PC-9 (cell line): ENCODE measurements at regions not wholly inside any gene's neighbourhood (a gene's known extent, or its start where the extent isn't known, plus 50 kb on each side); places are given as distances from the start of the nearest gene placed in this dataset.

ENCODE experiments used
- BruUV-seq: library from RNA; stranded (reverse); fragments of 400-500 nt; replicated peaks from 2 replicates; lab custom pipeline; 2021; lab: Mats Ljungman, UMichigan
- CTCF ChIA-PET: fragments of 300-600 bp; sonication (Branson Sonifier 250); formaldehyde crosslinking; loops from one replicate; lab custom pipeline; 2022; ENCODE audit warnings: antibody characterized with exemption; lab: Charles Lee
- POLR2A ChIA-PET: fragments of 300-600 bp; sonication (Branson Sonifier 250); formaldehyde crosslinking; loops from one replicate; lab custom pipeline; 2022; ENCODE audit warnings: antibody characterized with exemption; ENCODE audit not compliant: unreplicated experiment; lab: Charles Lee
- DNase-seq, 2 experiments: peaks; one replicate each; pipeline versions ENCODE4 v3.0.0 to v3.0.0-alpha.2; 2015 to 2022; ENCODE audit warnings: mixed read lengths in 1 of 2
- H2AFZ ChIP-seq: fragments of 200-600 bp; sonication (generic); 2 replicates; pipeline ENCODE4 v1.8.1; 2017; ENCODE audit warnings: antibody characterized with exemption
- H3F3A ChIP-seq: fragments of 200-600 bp; sonication (generic); 2 replicates; pipeline ENCODE4 v1.8.1; 2017; ENCODE audit warnings: antibody characterized with exemption, mild to moderate bottlenecking, low read depth; ENCODE audit not compliant: insufficient read depth
- H3K27ac ChIP-seq: fragments of 200-600 bp; sonication (generic); 2 replicates; pipeline ENCODE4 v1.6.1; 2016; ENCODE audit warnings: mixed run types
- H3K27me3 ChIP-seq: fragments of 200-600 bp; sonication (generic); 2 replicates; pipeline ENCODE4 v1.6.1; 2016; ENCODE audit warnings: low read depth, mixed run types; ENCODE audit not compliant: insufficient read depth
- H3K36me3 ChIP-seq: fragments of 200-600 bp; sonication (generic); 2 replicates; pipeline ENCODE4 v1.6.1; 2016; ENCODE audit warnings: low read depth, mixed run types
- H3K4me1 ChIP-seq: fragments of 200-600 bp; sonication (generic); replicated peaks from 2 replicates; pipeline ENCODE4 v1.6.1; 2016; ENCODE audit warnings: mixed run types; ENCODE audit not compliant: insufficient read depth
- H3K4me2 ChIP-seq: fragments of 200-600 bp; sonication (generic); 2 replicates; pipeline ENCODE4 v1.6.1; 2017; ENCODE audit warnings: mixed run types
- H3K4me3 ChIP-seq: fragments of 200-600 bp; sonication (generic); 2 replicates; pipeline ENCODE4 v1.6.1; 2016; ENCODE audit warnings: mixed run types
- H3K79me2 ChIP-seq: fragments of 200-600 bp; sonication (generic); 2 replicates; pipeline ENCODE4 v1.6.1; 2017; ENCODE audit warnings: low read depth, mixed run types
- H3K9me2 ChIP-seq: fragments of 200-600 bp; sonication (generic); 2 replicates; pipeline ENCODE4 v1.8.1; 2017; ENCODE audit warnings: mild to moderate bottlenecking; ENCODE audit not compliant: insufficient read depth
- H3K9me3 ChIP-seq: fragments of 200-600 bp; sonication (generic); 2 replicates; pipeline ENCODE4 v1.8.1; 2016; ENCODE audit warnings: low read depth; ENCODE audit not compliant: insufficient read depth
- H4K20me1 ChIP-seq: fragments of 200-600 bp; sonication (generic); 2 replicates; pipeline ENCODE4 v1.8.1; 2017; ENCODE audit not compliant: insufficient read depth
- CTCF ChIP-seq: fragments of 200-600 bp; sonication (generic); conservative IDR thresholded peaks from 2 replicates; pipeline ENCODE4 v1.6.1; 2017; ENCODE audit warnings: mixed run types, antibody characterized with exemption, mild to moderate bottlenecking, moderate library complexity
- EZH2 ChIP-seq: fragments of 200-600 bp; sonication (generic); IDR thresholded peaks from 2 replicates; pipeline ENCODE4 v1.8.0; 2017; ENCODE audit warnings: antibody characterized with exemption, low read depth
- intact Hi-C: fragments of 100-400 bp; cut with micrococcal nuclease; formaldehyde crosslinking; loops from one replicate; pipeline ENCODE4 v1.10.0; 2022; ENCODE audit not compliant: unreplicated experiment

- TF ChIP-seq EZH2 (no peak), CTCF (no peak)
- POLR2A ChIA-PET, result no interaction called here
- Histone ChIP-seq H3K4me3 (no peak overlapping the region), H2AFZ (no peak overlapping the region), H3K27ac (no peak overlapping the region), H3K9me3 (no peaks in the 10 kb centered on the region), H3K36me3 (no peaks in the 10 kb centered on the region), H3K79me2 (no peaks in the 10 kb centered on the region), H3K27me3 (peaks cover 83% of the 10 kb centered on the region), H3F3A (no peaks in the 10 kb centered on the region), H3K4me2 (no peak overlapping the region), H3K4me1 (no peaks in the 10 kb centered on the region), H3K9me2 (no peaks in the 10 kb centered on the region), H4K20me1 (no peaks in the 10 kb centered on the region; the same call in 1 of the 2 replicates)
- intact Hi-C loops, result no loop called here
- CTCF ChIA-PET, result no interaction called here
- BruUV-seq, result no TSS peak
- no peak for DNase-seq
Measured at GRCh38 chr18:78873926-78874500, 105.6 kb upstream of the SALL3 start.

GRCh38 chr18:78875016-78875777 is 104.4 kb upstream of the SALL3 start:
- Histone ChIP-seq H3K27me3 (peaks cover 74% of the 10 kb centered on the region), H3K36me3 (no peaks in the 10 kb centered on the region), H3K9me2 (no peaks in the 10 kb centered on the region), H2AFZ (no peak overlapping the region), H3K79me2 (no peaks in the 10 kb centered on the region), H3K9me3 (no peaks in the 10 kb centered on the region), H3K4me1 (no peaks in the 10 kb centered on the region), H4K20me1 (no peaks in the 10 kb centered on the region; the same call in 1 of the 2 replicates), H3F3A (no peaks in the 10 kb centered on the region), H3K4me2 (no peak overlapping the region), H3K27ac (no peak overlapping the region), H3K4me3 (no peak overlapping the region)
- DNase-seq, result peak in 1 of 2 experiments; percentile 5
- TF ChIP-seq EZH2 (no peak), CTCF (peak; percentile 62)
- CTCF ChIA-PET, result interaction anchor here (0.7 kb wide), 1 partner anchor 339 kb away, joined by 23 read pairs; no protein-coding TSS in a partner anchor
- POLR2A ChIA-PET, result no interaction called here
- BruUV-seq, result no TSS peak
- intact Hi-C loops, result no loop called here

GRCh38 chr18:78875778-78876650 is 103.6 kb upstream of the SALL3 start:
- Histone ChIP-seq H3K4me3 (no peak overlapping the region), H3K9me2 (no peaks in the 10 kb centered on the region), H3K4me1 (no peaks in the 10 kb centered on the region), H4K20me1 (no peaks in the 10 kb centered on the region; the same call in 1 of the 2 replicates), H3K27me3 (peaks cover 69% of the 10 kb centered on the region), H3K36me3 (no peaks in the 10 kb centered on the region), H3K9me3 (no peaks in the 10 kb centered on the region), H3K4me2 (no peak overlapping the region), H3K27ac (no peak overlapping the region), H3F3A (no peaks in the 10 kb centered on the region), H2AFZ (no peak overlapping the region), H3K79me2 (no peaks in the 10 kb centered on the region)
- POLR2A ChIA-PET, result no interaction called here
- CTCF ChIA-PET, result interaction anchor here (0.7 kb wide), 1 partner anchor 338 kb away, joined by 23 read pairs; no protein-coding TSS in a partner anchor
- TF ChIP-seq CTCF (no peak; the same call in 1 of the 2 replicates), EZH2 (no peak)
- DNase-seq, result no peak
- intact Hi-C loops, result no loop called here
- no TSS peak for BruUV-seq
